HEK293 (cell line): ENCODE measurements at regions not wholly inside any gene's neighbourhood (a gene's known extent, or its start where the extent isn't known, plus 50 kb on each side); places are given as distances from the start of the nearest gene placed in this dataset.

ENCODE experiments used
- ATF2 ChIP-seq: fragments of 450-650 bp; formaldehyde crosslinking; IDR thresholded peaks from 2 replicates; pipeline ENCODE4 v1.5.1; 2016; ENCODE audit warnings: missing biosample characterization, missing genetic modification characterization, low read depth
- CTCF ChIP-seq: fragments of 450-650 bp; formaldehyde crosslinking; IDR thresholded peaks from 2 replicates; pipeline ENCODE4 v1.5.1; 2016; ENCODE audit warnings: missing biosample characterization, missing genetic modification characterization
- GFI1B ChIP-seq: fragments of 450-650 bp; formaldehyde crosslinking; IDR thresholded peaks from 2 replicates; pipeline ENCODE4 v1.5.1; 2016; ENCODE audit warnings: missing biosample characterization, missing genetic modification characterization
- KLF10 ChIP-seq: fragments of 450-650 bp; IDR thresholded peaks from 2 replicates; pipeline ENCODE4 v1.5.1; 2018; ENCODE audit warnings: missing biosample characterization, mild to moderate bottlenecking, missing genetic modification characterization
- MYNN ChIP-seq: fragments of 450-650 bp; formaldehyde crosslinking; IDR thresholded peaks from 2 replicates; pipeline ENCODE4 v1.5.1; 2016; ENCODE audit warnings: missing biosample characterization, missing genetic modification characterization, borderline replicate concordance
- WT1 ChIP-seq: fragments of 450-650 bp; formaldehyde crosslinking; IDR thresholded peaks from 2 replicates; pipeline ENCODE4 v1.5.1; 2016; ENCODE audit warnings: missing biosample characterization, missing genetic modification characterization
- ZBTB26 ChIP-seq: fragments of 450-650 bp; formaldehyde crosslinking; optimal IDR thresholded peaks from 2 replicates; pipeline ENCODE3; 2016; ENCODE audit warnings: missing biosample characterization, mild to moderate bottlenecking, missing genetic modification characterization
- ZNF140 ChIP-seq: fragments of 450-650 bp; formaldehyde crosslinking; IDR thresholded peaks from 2 replicates; pipeline ENCODE4 v1.5.1; 2016; ENCODE audit warnings: missing biosample characterization, missing genetic modification characterization
- ZNF16 ChIP-seq: fragments of 450-650 bp; formaldehyde crosslinking; IDR thresholded peaks from 2 replicates; pipeline ENCODE4 v1.5.1; 2016; ENCODE audit warnings: low read depth, missing biosample characterization, missing genetic modification characterization
- ZNF274 ChIP-seq, 2 experiments: fragments of 200-500 bp in 1 of 2; fragments of 450-650 bp in 1 of 2; sonication (Bioruptor generic) in 1 of 2; formaldehyde crosslinking in 1 of 2; IDR thresholded peaks; 2 replicates each; pipeline versions ENCODE4 v1.5.1 to v1.6.1; 2014 to 2016; ENCODE audit warnings: borderline replicate concordance in 1 of 2, inconsistent platforms in 1 of 2, low read length in 1 of 2, missing biosample characterization in 1 of 2, missing genetic modification characterization in 1 of 2
- ZNF280D ChIP-seq: fragments of 450-650 bp; formaldehyde crosslinking; IDR thresholded peaks from 2 replicates; pipeline ENCODE4 v1.5.1; 2016; ENCODE audit warnings: missing biosample characterization, missing genetic modification characterization
- ZNF416 ChIP-seq: fragments of 450-650 bp; formaldehyde crosslinking; IDR thresholded peaks from 2 replicates; pipeline ENCODE4 v1.5.1; 2016; ENCODE audit warnings: missing biosample characterization, missing genetic modification characterization
- ZSCAN18 ChIP-seq: fragments of 450-650 bp; formaldehyde crosslinking; IDR thresholded peaks from 2 replicates; pipeline ENCODE4 v1.5.1; 2016; ENCODE audit warnings: missing biosample characterization, missing genetic modification characterization
- ZSCAN5A ChIP-seq: fragments of 450-650 bp; formaldehyde crosslinking; IDR thresholded peaks from 2 replicates; pipeline ENCODE4 v1.5.1; 2016; ENCODE audit warnings: missing biosample characterization, missing genetic modification characterization

- TF ChIP-seq GFI1B (tag by site-specific recombination) (no peak), ZNF280D (tag by site-specific recombination) (no peak), ZBTB26 (tag by site-specific recombination) (no peak), ATF2 (tag by site-specific recombination) (no peak), CTCF (tag by site-specific recombination) (no peak), ZNF140 (tag by site-specific recombination) (no peak), ZNF274 (IDR thresholded peaks at IDR 0.05; ENCODE audit: low read length) (no peak), ZNF274 (tag by site-specific recombination; IDR thresholded peaks at IDR 0.05; ENCODE audit: borderline replicate concordance) (no peak), ZSCAN18 (no peak), MYNN (tag by site-specific recombination) (no peak), ZNF16 (tag by site-specific recombination) (no peak), ZNF416 (tag by site-specific recombination) (no peak), KLF10 (tag by site-specific recombination) (no peak), ZSCAN5A (tag by site-specific recombination) (no peak), WT1 (tag by site-specific recombination) (no peak)
These were observed 93.5 kb upstream of the DKK2 start for GRCh38 chr4:107129611-107130010.
